ENCODE measurements at regions not wholly inside any gene's neighbourhood (a gene's known extent, or its start where the extent isn't known, plus 50 kb on each side); places are given as distances from the start of the nearest gene placed in this dataset.
"Not testable (repeated sequence)": the region's sequence is repeated elsewhere in the genome, so short reads cannot be mapped to it uniquely, and the experiment has no call there.

- no peak for DNase-seq (ENCODE audit: low spot score)
Observed at GRCh38 chr4:177494791-177495190, 52.6 kb upstream of the AGA start.

GRCh38 chr4:177495626-177496025 is 53.4 kb upstream of the AGA start:
- DNase-seq (ENCODE audit: low spot score) = not testable (repeated sequence)

- no peak for DNase-seq (ENCODE audit: low spot score)
Observed at GRCh38 chr4:177499537-177499936, 57.3 kb upstream of the AGA start.

- no peak for DNase-seq (ENCODE audit: low spot score)
Observed at GRCh38 chr4:177505171-177505615, 63.0 kb upstream of the AGA start.

- DNase-seq (ENCODE audit: low spot score) = no peak
Observed at GRCh38 chr4:177508662-177509061, 66.4 kb upstream of the AGA start.

GRCh38 chr4:177509226-177509745 is 67.0 kb upstream of the AGA start:
- DNase-seq (ENCODE audit: low spot score) = no peak

DNA sequence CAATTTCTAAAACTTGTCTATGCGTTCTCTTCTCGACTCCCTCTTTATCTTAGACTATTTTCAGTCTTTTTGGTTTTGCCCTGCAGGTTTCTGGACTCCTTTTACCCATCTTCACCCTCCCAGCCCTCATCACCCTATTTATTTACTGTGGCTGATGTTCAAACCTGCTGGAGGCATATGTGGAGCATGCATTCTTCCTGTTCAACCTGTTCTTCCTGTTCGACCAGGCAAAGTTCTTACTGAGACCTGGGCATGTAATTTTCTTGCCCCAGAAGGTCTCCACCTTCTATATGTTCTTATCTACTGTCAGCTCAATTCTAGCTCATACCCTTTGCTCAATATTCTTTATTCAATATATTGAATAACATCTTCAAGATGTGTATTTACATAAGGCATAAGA is 69.4 kb upstream of the AGA start:
- DNase-seq (ENCODE audit: low spot score) = no peak

GRCh38 chr4:177512646-177513045 is 70.4 kb upstream of the AGA start:
- DNase-seq (ENCODE audit: low spot score) = no peak

- no peak for DNase-seq (ENCODE audit: low spot score)
Observed at GRCh38 chr4:177517862-177518261, 75.6 kb upstream of the AGA start.

- no peak for DNase-seq (ENCODE audit: low spot score)
Observed at GRCh38 chr4:177519481-177520260, 77.4 kb upstream of the AGA start.

- no peak for DNase-seq (ENCODE audit: low spot score)
Observed at GRCh38 chr4:177528620-177529019, 86.4 kb upstream of the AGA start.

DNA sequence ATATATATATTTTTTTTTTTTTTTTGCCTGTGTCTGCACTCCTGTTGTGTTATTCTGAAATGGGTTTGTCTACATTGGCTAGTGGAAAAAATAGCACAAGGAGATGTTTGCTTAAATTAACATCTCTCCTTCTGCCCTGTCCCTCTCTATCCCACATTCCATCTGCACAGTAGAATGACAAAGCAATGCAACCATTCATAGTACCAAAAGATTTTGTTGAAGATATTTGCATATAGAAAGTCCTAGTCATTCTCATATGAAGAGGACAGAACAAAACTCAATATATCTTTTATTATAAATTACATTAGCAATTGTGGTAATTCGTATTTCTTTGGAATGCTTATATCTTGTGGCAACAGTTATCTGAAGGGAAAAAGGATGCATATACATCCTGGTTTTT is 88.3 kb upstream of the AGA start:
- no peak for DNase-seq (ENCODE audit: low spot score)

DNA sequence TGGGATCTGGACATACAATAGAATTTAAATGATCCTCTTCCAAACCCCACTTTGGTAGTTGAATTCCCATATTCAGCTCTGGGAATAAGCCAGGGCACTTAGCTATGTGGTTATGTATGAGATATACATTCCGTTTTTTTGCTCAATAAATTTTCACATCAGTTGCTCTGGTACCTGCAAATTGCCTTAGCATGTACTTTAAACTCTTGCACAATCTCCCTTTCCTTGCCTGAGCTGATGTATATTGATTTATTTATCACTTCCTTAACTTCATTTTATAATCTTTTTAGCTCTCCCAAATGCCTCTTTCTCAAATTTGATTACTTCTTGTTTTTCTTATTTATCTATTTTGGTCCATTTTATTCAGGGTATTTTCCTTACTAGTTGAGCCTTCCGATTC is 90.1 kb upstream of the AGA start:
- no peak for DNase-seq (ENCODE audit: low spot score)

GRCh38 chr4:177534841-177535240 is 92.6 kb upstream of the AGA start:
- not testable (repeated sequence) for DNase-seq (ENCODE audit: low spot score)

DNA sequence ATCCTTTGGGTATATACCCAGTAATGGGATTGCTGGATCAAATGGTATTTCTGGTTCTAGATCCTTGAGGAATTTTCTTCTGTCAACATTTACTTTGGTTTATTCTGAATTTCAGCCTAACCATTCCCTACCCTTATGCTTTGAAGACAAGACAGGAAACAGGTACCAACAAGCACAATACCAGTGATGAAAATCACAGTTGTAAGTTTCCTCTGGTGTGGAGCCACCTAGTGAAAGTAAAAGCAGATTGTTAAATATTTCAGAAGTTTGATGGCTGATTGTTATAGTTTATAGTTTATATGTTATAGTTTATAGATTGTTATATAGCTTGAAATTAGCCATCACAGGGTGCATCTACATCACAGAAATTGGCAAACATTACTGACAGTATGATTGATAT is 104.5 kb upstream of the AGA start:
- no peak for DNase-seq (ENCODE audit: low spot score)

GRCh38 chr4:177547985-177548384 is 105.7 kb upstream of the AGA start:
- DNase-seq (ENCODE audit: low spot score) = no peak

GRCh38 chr4:177555007-177555574 is 112.9 kb upstream of the AGA start:
- no peak for DNase-seq (ENCODE audit: low spot score)

DNA sequence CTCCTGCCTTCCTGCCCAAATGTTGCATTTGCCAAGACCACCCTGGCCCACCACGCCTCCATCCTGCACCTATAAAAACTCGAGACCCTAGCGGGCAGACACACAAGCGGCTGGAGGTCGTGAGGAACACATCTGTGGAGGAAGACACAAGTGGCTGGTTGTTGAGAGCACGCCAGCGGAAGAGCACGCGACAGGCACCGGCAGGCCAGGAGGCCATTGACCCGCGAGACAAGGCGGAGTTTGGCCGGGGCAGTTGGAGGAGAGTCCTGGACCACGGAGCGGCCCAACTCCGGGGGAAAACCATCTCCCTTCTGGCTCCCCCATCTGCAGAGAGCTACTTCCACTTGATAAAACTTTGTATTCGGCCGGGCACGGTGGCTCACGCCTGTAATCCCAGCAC is 115.2 kb upstream of the AGA start:
- no peak for DNase-seq (ENCODE audit: low spot score)

GRCh38 chr4:177558995-177559394 is 116.8 kb upstream of the AGA start:
- no peak for DNase-seq (ENCODE audit: low spot score)

DNA sequence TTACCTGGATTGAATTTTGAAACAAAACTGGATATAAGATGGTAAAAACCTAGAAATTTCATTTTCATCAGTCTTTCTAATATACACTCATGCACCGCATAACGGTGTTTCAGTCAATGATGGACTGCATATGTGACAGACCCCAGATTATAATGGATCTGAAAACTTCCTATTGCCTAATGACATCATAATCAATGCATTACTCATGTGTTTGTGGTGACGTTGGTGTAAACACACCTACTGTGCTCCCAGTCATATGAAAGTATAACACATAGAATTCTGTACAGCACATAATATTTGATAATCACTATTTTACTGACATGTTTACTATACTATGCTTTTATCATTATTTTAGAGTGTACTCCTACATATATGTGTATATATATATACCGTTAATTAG is 119.9 kb upstream of the AGA start:
- DNase-seq (ENCODE audit: low spot score) = no peak

DNA sequence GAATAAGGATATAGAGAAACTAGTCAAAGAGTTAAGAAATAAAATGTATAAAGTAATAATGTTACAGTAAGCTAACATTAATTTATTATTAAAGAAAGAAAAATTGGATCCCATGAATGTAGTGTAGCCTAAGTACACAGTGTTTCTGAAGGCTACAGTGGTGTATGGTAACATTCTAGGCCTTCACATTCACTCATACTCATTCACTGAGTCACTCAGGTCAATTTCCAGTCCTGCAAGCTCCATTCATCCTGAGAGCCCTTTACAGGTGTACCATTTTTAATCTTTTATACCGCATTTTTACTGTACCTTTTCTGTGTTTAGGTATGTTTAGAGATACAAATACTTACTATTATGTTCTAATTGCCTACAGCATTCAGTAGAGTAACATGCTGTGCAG is 120.6 kb upstream of the AGA start:
- no peak for DNase-seq (ENCODE audit: low spot score)

GRCh38 chr4:177566691-177567090 is 124.5 kb upstream of the AGA start:
- no peak for DNase-seq (ENCODE audit: low spot score)

DNA sequence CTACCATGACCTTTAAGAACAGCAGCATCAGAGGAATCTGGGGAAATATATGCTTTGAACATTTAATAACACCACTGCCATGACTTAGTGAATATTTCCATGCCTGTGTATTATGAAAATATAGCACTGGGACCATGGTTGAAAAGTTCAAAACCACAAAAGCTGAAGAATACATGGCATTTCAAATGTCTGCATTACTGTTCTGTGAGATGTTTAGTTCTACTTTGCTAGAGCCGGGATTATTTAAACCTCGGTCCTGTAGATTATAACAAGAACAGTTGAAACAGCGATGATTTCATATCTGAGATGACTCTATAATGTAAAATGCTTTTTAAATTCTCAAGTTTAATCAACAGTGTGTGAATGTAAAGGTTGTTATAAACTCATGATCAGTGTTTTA is 126.7 kb upstream of the AGA start:
- DNase-seq (ENCODE audit: low spot score) = no peak

- no peak for DNase-seq (ENCODE audit: low spot score)
Observed at GRCh38 chr4:177569434-177569833, 127.2 kb upstream of the AGA start.

Data from globus pallidus (tissue), 1 donor.